Mesodermal cell (in vitro differentiated cells): ENCODE measurements at regions not wholly inside any gene's neighbourhood (a gene's known extent, or its start where the extent isn't known, plus 50 kb on each side); places are given as distances from the start of the nearest gene placed in this dataset.

ENCODE experiments used
- H3K27ac ChIP-seq: 2 replicates; pipeline ENCODE4 v1.7.0; 2013; ENCODE audit warnings: mild to moderate bottlenecking, low read depth, low read length, moderate library complexity; ENCODE audit not compliant: severe bottlenecking
- H3K36me3 ChIP-seq: 2 replicates; pipeline ENCODE4 v1.7.1; 2013; ENCODE audit warnings: mild to moderate bottlenecking, low read length, moderate library complexity; ENCODE audit not compliant: control insufficient read depth, insufficient read depth
- H3K4me1 ChIP-seq: one replicate; pipeline ENCODE4 v1.7.1; 2013; ENCODE audit warnings: mild to moderate bottlenecking, low read length; ENCODE audit not compliant: insufficient read depth, control insufficient read depth, poor library complexity, severe bottlenecking
- H3K4me3 ChIP-seq: 2 replicates; pipeline ENCODE4 v1.7.0; 2013; ENCODE audit warnings: low read length, control low read depth, mild to moderate bottlenecking; ENCODE audit not compliant: insufficient read depth, poor library complexity, severe bottlenecking; ENCODE audit errors: extremely low read depth
- H3K9me3 ChIP-seq: 2 replicates; pipeline ENCODE4 v1.7.1; 2013; ENCODE audit warnings: mild to moderate bottlenecking, low read length, moderate library complexity; ENCODE audit not compliant: control insufficient read depth
- WGBS, 2 experiments: methylation state at CpG; one replicate each; pipeline ENCODE4 v1.1.5; 2013; ENCODE audit warnings: missing lambda C conversion rate in 2 of 2; ENCODE audit not compliant: insufficient coverage in 2 of 2; 5-methylcytosine and 5-hydroxymethylcytosine counted together

DNA sequence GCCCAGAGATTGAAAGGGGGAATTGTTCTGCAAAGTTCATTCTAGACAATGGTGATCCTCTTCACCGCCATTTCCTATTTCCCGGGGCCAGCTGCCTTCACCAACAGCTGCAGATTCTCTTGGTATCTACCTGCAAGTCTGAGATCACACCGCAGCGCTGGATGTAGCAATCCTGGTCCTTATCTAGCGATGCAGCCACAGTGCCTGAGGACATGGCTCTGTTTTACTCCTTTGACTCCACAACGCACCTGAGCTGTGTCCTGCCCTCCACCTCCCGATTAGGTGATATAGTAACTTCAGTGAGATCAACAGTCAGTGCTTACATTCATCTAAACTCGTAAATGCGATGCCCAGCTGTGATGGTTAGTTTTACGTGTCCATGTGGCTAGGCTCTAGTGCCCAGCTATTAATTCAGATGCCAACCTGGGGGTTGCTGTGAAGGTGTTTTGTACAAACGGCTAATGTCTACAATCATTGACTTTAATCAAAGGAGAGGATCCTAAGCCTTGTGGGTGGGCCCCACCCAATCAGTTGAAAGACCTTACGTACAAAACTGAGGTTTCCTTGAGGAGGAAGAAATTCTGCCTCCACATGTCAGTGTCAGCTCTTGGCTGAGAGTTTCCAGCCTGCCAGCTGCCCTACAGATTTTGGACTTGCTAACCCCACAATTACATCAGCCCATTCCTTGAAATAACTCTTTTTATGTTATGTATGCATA is 189.8 kb downstream of the SH3BP4 start:
- Histone ChIP-seq H3K4me3 (no peak overlapping the region), H3K9me3 (no peaks in the 10 kb centered on the region), H3K4me1 (no peaks in the 10 kb centered on the region), H3K36me3 (no peaks in the 10 kb centered on the region), H3K27ac (no peak overlapping the region)
- 96 to 98% methylated on average over 12 of the region's 12 CpGs for WGBS, 2 experiments

DNA sequence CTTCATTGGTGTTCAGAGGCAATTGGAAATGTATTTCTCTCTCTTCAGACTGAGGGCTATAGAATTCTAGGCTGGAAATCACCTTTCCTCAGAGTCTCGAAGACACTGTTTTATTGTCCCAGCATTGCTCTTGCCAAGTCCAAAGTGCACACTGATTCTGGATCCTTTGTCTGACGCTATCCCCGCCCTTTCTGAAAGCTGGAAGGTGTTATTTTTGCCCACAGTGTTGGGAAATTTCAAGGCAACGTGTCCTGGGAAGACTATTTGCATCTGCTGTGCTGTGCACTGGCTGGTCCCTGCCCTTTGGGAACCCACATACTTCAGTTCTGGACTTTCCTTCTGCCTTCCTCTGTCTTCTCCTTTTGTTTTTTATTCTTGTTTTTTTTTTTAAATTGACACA is 190.8 kb downstream of the SH3BP4 start:
- H3K4me1 ChIP-seq: no peaks in the 10 kb centered on the region
- 69 to 93% methylated on average over 3 to 4 of the region's 4 CpGs for WGBS, 2 experiments
- no peaks in the 10 kb centered on the region for H3K36me3 ChIP-seq
- H3K27ac ChIP-seq: no peak overlapping the region
- H3K9me3 ChIP-seq: no peaks in the 10 kb centered on the region
- no peak overlapping the region for H3K4me3 ChIP-seq

DNA sequence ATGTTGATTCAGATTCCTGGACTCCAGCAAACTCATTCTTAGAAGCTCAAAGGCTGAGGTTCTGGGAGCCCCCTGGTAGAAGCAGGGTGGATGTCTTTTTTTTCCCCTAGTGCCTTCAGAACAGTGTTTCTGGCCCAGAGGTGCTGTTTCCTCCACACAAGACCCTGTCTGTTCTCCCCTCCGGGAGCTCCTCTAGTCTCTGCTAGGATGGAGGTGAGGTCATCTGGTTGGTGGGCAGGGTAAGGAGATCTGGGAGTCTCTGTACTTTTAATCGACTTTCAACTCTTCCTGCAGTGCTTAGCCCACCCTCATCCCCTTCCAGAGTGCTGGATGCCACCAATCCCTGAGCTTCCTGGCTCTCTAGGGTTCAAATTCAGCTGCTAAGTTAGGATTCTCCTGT is 192.0 kb downstream of the SH3BP4 start:
- Histone ChIP-seq H3K27ac (no peak overlapping the region), H3K9me3 (no peaks in the 10 kb centered on the region), H3K4me3 (no peak overlapping the region), H3K36me3 (no peaks in the 10 kb centered on the region), H3K4me1 (no peaks in the 10 kb centered on the region)
- WGBS, 2 experiments: 57% methylated on average over 1 of the region's 2 CpGs; no CpG with 5 or more reads in 1 of the 2 experiments

DNA sequence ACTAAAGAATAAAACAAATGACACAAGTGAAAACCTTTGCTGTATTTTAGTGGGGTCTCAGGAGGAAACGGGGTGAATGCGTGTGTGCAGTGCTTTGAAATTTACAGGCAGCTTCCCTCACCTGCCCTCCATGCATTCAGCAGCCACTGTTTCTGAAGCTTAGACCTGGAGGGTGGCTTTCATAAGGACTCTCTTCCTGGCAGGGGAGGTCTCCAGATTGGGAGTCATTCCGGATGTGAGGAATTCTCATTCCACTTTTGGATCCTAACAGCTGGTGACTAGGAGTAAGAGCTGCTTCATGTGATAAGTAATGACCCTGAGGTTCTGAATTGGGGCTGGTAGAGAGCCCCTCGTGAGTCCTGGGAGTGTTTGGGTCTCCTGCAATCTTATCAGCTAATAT is 192.5 kb downstream of the SH3BP4 start:
- Histone ChIP-seq H3K36me3 (no peaks in the 10 kb centered on the region), H3K9me3 (no peaks in the 10 kb centered on the region), H3K4me1 (no peaks in the 10 kb centered on the region), H3K4me3 (no peak overlapping the region), H3K27ac (no peak overlapping the region)
- WGBS, 2 experiments: 63 to 82% methylated on average over 2 to 3 of the region's 4 CpGs

DNA sequence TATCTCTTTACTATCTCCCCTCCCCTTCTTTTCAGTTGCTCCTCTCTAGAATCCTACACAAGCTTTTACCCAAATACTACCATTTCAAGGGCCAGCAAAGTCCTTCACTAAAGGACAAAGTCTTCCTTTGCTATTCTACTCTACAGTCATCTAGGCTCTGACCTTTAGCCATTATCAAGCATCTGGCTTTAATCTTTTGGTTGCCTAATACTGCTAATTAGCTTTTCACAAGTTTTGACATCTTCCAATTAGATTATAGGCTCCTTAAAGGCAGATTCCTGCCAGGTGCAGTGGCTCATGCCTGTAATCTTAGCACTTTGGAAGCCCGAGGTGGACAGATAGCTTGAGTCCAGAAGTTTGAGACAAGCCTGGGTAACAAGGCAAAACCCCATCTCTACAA is 194.4 kb downstream of the SH3BP4 start:
- Histone ChIP-seq H3K36me3 (no peaks in the 10 kb centered on the region), H3K4me3 (no peak overlapping the region), H3K27ac (no peak overlapping the region), H3K9me3 (no peaks in the 10 kb centered on the region), H3K4me1 (no peaks in the 10 kb centered on the region)
- 73% methylated on average over 1 of the region's 1 CpG; no CpG with 5 or more reads in 1 of the 2 experiments for WGBS, 2 experiments

DNA sequence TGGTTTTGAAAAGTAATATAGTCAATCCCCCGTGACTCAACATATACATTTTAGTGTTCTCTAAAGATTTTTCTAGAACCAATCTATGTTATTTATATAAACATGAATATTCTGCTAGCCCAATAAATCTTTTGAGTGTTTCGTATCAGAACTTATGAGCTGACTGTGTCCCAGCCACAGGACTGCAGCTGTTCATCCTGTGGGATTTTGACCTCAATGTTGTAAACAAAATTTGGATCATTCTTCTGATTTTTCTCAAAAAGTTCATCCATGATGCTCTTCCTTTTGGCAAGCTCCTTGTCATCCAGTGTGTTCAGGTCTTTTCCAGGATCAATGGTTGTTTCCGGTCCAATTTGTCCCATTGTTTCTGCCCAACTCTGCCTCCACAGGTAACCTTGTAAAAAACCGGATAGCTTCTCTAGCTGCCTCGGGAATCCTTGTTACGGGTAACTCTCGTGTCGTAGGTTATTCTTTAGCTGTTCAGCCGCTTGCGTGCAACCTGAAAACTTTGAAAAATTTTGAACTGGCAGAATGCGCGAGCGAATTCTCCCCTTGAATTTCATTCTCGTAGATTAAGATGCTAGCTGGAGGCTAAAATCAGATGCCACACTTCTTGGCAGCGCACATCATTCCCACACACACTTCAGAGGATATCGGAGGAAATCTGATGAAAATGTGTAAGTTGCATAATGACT is 195.2 kb downstream of the SH3BP4 start:
- WGBS, 2 experiments: 88 to 95% methylated on average over 13 of the region's 16 CpGs

DNA sequence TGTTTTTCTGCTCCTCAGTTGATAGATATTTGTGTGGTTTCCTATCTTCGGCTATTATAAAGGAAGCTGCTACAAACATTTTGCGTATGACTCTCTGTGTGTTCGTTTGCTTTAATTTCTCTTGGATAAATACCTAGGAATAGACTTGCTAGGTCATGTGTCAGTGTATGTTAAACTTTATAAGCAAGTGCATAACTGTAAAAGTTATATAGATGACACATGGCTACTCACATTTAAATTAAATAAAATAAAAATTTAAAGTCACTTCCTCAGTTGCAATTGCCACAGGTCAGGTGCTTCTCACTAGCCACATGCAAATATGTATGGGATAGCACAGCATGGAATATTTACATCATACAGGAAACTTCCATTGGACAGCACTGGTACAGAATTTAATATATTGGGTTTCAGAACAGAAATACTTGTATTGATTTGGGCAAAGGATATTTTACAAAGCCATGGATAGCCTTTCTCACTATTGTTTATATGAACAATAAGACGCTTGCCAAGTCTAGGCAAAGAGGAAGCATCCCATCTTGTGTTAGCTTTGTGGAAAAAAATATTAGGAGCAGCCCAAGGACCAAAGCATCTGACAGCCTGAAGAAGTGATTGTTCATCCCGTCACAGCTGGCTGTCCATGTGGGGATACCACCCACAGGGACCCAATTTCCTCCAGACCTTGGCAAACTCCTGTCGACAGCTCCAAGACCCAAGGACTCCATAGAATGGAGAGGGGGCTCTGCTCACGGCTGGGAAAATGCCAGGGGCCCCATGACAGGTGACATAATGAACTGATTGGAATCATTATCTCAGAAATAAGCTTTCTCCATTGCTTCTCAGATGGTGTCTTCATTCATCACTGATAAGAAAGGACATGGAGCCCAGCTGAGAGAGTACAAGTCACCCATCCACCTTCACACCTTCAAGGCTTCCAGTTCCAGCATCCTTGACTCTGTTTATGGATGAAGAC is 196.7 kb downstream of the SH3BP4 start:
- WGBS, 2 experiments: 77 to 89% methylated on average over 2 to 7 of the region's 7 CpGs
- H3K4me1 ChIP-seq: no peaks in the 10 kb centered on the region
- H3K36me3 ChIP-seq: no peaks in the 10 kb centered on the region
- H3K9me3 ChIP-seq: no peaks in the 10 kb centered on the region
- no peak overlapping the region for H3K27ac ChIP-seq
- no peak overlapping the region for H3K4me3 ChIP-seq

More for the DNA sequence above, 195.2 kb downstream of the SH3BP4 start:
- no peaks in the 10 kb centered on the region for H3K4me1 ChIP-seq
- H3K4me3 ChIP-seq: no peak overlapping the region
- no peaks in the 10 kb centered on the region for H3K9me3 ChIP-seq
- no peak overlapping the region for H3K27ac ChIP-seq
- H3K36me3 ChIP-seq: no peaks in the 10 kb centered on the region

DNA sequence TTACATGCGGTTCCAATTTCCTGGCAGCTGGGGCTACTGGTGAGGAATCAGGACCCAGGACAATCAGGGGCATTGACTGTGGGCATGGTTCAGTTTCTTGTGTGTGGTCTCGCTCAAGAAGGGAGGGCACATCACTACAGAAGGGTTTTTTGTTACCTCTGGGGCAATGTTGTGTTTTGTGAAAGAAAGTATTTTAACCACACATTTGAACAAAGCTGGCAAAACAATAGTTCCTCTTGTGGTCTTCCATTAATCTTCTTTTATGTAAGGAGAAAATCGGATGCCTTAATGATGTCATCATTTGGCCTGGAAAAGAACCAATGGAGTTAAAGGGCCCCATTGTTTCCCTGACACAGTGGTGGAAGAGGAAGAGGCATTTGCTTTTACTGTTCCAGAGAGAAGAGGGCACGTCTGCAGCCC is 197.4 kb downstream of the SH3BP4 start:
- no peaks in the 10 kb centered on the region for H3K4me1 ChIP-seq
- no peak overlapping the region for H3K27ac ChIP-seq
- H3K4me3 ChIP-seq: no peak overlapping the region
- H3K9me3 ChIP-seq: no peaks in the 10 kb centered on the region
- 40 to 92% methylated on average over 1 to 4 of the region's 4 CpGs for WGBS, 2 experiments
- H3K36me3 ChIP-seq: no peaks in the 10 kb centered on the region

DNA sequence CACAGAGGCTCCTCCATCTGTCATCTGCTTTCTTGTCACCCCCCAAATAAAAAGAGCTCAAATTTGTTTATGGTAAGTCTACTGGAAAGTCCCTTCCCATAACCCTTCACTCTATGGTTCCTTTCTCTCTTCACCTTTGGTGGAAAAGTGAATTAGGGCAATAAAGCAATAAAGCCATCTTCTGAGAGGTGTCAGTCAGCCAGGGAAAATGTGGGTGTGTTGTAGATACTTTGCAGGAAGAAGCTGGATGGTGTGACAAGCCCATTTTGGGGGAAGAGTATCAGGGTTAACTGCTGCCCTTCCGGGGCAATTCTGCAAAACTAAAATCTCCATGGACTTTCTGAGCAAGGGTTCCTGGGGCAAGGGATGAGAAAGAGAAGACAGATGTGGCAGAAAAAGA is 197.9 kb downstream of the SH3BP4 start:
- WGBS, 2 experiments: 75 to 90% methylated on average over 1 of the region's 1 CpG
- Histone ChIP-seq H3K4me3 (no peak overlapping the region), H3K27ac (no peak overlapping the region), H3K4me1 (no peaks in the 10 kb centered on the region), H3K36me3 (no peaks in the 10 kb centered on the region), H3K9me3 (no peaks in the 10 kb centered on the region)

DNA sequence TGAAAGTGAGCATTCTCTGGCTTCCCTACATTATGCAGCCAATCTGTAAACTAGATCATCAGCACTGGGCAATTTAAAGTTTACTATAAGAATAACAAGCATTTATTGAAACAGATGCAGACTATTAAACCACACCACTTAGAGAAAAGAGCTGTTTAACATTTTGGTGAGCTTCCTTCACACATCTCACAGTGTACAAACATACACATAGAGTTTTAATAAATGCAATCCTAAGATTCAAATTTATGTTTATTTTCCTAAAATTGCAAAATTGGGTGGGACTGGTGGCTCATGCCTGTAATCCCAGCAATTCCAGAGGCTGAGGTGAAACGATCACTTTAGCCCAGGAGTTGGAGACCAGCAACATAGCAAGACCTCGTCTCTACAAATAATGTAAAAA is 199.3 kb downstream of the SH3BP4 start:
- no peaks in the 10 kb centered on the region for H3K36me3 ChIP-seq
- WGBS, 2 experiments: 86 to 90% methylated on average over 1 to 2 of the region's 2 CpGs
- no peak overlapping the region for H3K27ac ChIP-seq
- no peaks in the 10 kb centered on the region for H3K9me3 ChIP-seq
- no peaks in the 10 kb centered on the region for H3K4me1 ChIP-seq
- no peak overlapping the region for H3K4me3 ChIP-seq
